ENCODE measurements at regions not wholly inside any gene's neighbourhood (a gene's known extent, or its start where the extent isn't known, plus 50 kb on each side); places are given as distances from the start of the nearest gene placed in this dataset.

GRCh38 chr18:49697757-49698524 lies 115.4 kb downstream of the ACAA2 start:
- no peak for TF ChIP-seq CTCF (IDR thresholded peaks at IDR 0.05 in 8 of 11, conservative IDR thresholded peaks at IDR 0.05 in 3 of 11)
- TF ChIP-seq POLR2AphosphoS5 (IDR thresholded peaks at IDR 0.05) = no peak

Data from spleen (tissue), 7 donors.